ENCODE measurements at regions not wholly inside any gene's neighbourhood (a gene's known extent, or its start where the extent isn't known, plus 50 kb on each side); places are given as distances from the start of the nearest gene placed in this dataset.

- TF ChIP-seq, protein P1, sequence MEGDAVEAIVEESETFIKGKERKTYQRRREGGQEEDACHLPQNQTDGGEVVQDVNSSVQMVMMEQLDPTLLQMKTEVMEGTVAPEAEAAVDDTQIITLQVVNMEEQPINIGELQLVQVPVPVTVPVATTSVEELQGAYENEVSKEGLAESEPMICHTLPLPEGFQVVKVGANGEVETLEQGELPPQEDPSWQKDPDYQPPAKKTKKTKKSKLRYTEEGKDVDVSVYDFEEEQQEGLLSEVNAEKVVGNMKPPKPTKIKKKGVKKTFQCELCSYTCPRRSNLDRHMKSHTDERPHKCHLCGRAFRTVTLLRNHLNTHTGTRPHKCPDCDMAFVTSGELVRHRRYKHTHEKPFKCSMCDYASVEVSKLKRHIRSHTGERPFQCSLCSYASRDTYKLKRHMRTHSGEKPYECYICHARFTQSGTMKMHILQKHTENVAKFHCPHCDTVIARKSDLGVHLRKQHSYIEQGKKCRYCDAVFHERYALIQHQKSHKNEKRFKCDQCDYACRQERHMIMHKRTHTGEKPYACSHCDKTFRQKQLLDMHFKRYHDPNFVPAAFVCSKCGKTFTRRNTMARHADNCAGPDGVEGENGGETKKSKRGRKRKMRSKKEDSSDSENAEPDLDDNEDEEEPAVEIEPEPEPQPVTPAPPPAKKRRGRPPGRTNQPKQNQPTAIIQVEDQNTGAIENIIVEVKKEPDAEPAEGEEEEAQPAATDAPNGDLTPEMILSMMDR (IDR thresholded peaks at IDR 0.05; ENCODE audit: low read depth, low read length) = no peak
- no peak for TF ChIP-seq EZH2phosphoT487 (IDR thresholded peaks at IDR 0.05; ENCODE audit: low read depth)
Observed at GRCh38 chr20:56955680-56956079, 310.8 kb downstream of the BMP7 start.
